WTC11 (cell line): ENCODE measurements at regions not wholly inside any gene's neighbourhood (a gene's known extent, or its start where the extent isn't known, plus 50 kb on each side); places are given as distances from the start of the nearest gene placed in this dataset.

Experiments used
- ATF1 ChIP-seq: sonication (generic); formaldehyde crosslinking; IDR thresholded peaks from 2 replicates; pipeline ENCODE4 v1.8.1; 2023; ENCODE audit warnings: mild to moderate bottlenecking, moderate library complexity, missing genetic modification reagents
- CREB1 ChIP-seq: sonication (generic); formaldehyde crosslinking; IDR thresholded peaks from 2 replicates; pipeline ENCODE4 v1.8.0; 2023; ENCODE audit warnings: mild to moderate bottlenecking, missing genetic modification reagents
- IRF2 ChIP-seq: sonication (generic); formaldehyde crosslinking; IDR thresholded peaks from 2 replicates; pipeline ENCODE4 v1.8.0; 2022; ENCODE audit warnings: low read depth, missing genetic modification reagents, borderline replicate concordance
- JUN ChIP-seq: sonication (generic); formaldehyde crosslinking; IDR thresholded peaks from 2 replicates; pipeline ENCODE4 v1.8.0; 2023; ENCODE audit warnings: mild to moderate bottlenecking, missing genetic modification reagents
- ZNF138 ChIP-seq: sonication (generic); formaldehyde crosslinking; conservative IDR thresholded peaks from 2 replicates; pipeline ENCODE4 v1.8.1; 2022; ENCODE audit warnings: mild to moderate bottlenecking, moderate library complexity, missing genetic modification reagents
- TF ChIP-seq, protein P1 (sequence below): fragments of 200-600 bp; IDR thresholded peaks from 2 replicates; pipeline ENCODE4 v1.8.0; 2022; ENCODE audit warnings: antibody characterized with exemption
- TF ChIP-seq, protein P2 (sequence below): sonication (generic); formaldehyde crosslinking; IDR thresholded peaks from 2 replicates; pipeline ENCODE4 v1.8.1; 2022; ENCODE audit warnings: mild to moderate bottlenecking, missing genetic modification reagents, moderate library complexity, borderline replicate concordance
- TF ChIP-seq, protein P3 (sequence below): fragments of 250-450 bp; sonication (Bioruptor Pico); IDR thresholded peaks from 2 replicates; pipeline ENCODE4 v2.1.2; 2022; ENCODE audit warnings: mild to moderate bottlenecking, moderate library complexity
- TF ChIP-seq, protein P4 (sequence below): sonication (generic); formaldehyde crosslinking; IDR thresholded peaks from 2 replicates; pipeline ENCODE4 v1.8.1; 2022; ENCODE audit warnings: low read depth, missing genetic modification reagents, borderline replicate concordance
- TF ChIP-seq, protein P5 (sequence below): sonication (generic); formaldehyde crosslinking; IDR thresholded peaks from 2 replicates; pipeline ENCODE4 v1.8.1; 2023; ENCODE audit warnings: mild to moderate bottlenecking, missing genetic modification reagents, moderate library complexity

DNA sequence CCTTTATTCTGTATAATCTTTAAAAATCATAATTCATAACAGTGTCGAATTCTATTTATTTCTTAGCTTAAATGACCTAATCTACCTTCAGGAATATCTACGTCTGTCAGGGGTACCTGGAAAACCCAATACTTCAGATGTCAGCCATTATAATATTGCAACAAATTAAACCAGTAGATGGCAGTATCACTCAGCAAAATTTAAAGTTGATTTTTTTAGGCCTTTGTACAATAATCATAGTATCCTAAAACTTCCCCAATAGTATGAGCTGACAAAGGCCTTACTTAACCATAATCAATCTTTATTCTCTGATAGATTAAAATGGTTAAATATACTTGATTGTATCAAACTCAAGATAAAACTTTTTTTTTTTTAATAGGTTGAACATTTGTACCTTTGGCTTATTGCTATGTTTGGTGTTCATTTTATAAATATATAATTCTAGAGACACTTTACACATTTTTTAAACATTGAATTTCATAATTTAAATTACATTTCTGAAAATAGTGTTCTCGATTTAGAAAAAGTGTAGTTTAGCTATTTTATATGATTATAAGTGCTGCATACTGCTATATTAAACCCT, 830.2 kb upstream of the SPRY2 start:
- TF ChIP-seq, protein P1, sequence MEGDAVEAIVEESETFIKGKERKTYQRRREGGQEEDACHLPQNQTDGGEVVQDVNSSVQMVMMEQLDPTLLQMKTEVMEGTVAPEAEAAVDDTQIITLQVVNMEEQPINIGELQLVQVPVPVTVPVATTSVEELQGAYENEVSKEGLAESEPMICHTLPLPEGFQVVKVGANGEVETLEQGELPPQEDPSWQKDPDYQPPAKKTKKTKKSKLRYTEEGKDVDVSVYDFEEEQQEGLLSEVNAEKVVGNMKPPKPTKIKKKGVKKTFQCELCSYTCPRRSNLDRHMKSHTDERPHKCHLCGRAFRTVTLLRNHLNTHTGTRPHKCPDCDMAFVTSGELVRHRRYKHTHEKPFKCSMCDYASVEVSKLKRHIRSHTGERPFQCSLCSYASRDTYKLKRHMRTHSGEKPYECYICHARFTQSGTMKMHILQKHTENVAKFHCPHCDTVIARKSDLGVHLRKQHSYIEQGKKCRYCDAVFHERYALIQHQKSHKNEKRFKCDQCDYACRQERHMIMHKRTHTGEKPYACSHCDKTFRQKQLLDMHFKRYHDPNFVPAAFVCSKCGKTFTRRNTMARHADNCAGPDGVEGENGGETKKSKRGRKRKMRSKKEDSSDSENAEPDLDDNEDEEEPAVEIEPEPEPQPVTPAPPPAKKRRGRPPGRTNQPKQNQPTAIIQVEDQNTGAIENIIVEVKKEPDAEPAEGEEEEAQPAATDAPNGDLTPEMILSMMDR: peak; percentile 32; the same call in 1 of the 2 replicates
- TF ChIP-seq, protein P2, sequence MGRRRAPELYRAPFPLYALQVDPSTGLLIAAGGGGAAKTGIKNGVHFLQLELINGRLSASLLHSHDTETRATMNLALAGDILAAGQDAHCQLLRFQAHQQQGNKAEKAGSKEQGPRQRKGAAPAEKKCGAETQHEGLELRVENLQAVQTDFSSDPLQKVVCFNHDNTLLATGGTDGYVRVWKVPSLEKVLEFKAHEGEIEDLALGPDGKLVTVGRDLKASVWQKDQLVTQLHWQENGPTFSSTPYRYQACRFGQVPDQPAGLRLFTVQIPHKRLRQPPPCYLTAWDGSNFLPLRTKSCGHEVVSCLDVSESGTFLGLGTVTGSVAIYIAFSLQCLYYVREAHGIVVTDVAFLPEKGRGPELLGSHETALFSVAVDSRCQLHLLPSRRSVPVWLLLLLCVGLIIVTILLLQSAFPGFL: no peak
- no peak for TF ChIP-seq ATF1 (CRISPR knock-in tag)
- TF ChIP-seq ZNF138: no peak
- no peak for TF ChIP-seq JUN
- TF ChIP-seq IRF2 (CRISPR knock-in tag): no peak
- TF ChIP-seq, protein P3, sequence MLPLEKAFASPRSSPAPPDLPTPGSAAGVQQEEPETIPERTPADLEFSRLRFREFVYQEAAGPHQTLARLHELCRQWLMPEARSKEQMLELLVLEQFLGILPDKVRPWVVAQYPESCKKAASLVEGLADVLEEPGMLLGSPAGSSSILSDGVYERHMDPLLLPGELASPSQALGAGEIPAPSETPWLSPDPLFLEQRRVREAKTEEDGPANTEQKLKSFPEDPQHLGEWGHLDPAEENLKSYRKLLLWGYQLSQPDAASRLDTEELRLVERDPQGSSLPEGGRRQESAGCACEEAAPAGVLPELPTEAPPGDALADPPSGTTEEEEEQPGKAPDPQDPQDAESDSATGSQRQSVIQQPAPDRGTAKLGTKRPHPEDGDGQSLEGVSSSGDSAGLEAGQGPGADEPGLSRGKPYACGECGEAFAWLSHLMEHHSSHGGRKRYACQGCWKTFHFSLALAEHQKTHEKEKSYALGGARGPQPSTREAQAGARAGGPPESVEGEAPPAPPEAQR (CRISPR knock-in tag): no peak
- TF ChIP-seq, protein P4, sequence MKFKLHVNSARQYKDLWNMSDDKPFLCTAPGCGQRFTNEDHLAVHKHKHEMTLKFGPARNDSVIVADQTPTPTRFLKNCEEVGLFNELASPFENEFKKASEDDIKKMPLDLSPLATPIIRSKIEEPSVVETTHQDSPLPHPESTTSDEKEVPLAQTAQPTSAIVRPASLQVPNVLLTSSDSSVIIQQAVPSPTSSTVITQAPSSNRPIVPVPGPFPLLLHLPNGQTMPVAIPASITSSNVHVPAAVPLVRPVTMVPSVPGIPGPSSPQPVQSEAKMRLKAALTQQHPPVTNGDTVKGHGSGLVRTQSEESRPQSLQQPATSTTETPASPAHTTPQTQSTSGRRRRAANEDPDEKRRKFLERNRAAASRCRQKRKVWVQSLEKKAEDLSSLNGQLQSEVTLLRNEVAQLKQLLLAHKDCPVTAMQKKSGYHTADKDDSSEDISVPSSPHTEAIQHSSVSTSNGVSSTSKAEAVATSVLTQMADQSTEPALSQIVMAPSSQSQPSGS (CRISPR knock-in tag): no peak
- TF ChIP-seq, protein P5, sequence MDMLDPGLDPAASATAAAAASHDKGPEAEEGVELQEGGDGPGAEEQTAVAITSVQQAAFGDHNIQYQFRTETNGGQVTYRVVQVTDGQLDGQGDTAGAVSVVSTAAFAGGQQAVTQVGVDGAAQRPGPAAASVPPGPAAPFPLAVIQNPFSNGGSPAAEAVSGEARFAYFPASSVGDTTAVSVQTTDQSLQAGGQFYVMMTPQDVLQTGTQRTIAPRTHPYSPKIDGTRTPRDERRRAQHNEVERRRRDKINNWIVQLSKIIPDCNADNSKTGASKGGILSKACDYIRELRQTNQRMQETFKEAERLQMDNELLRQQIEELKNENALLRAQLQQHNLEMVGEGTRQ (CRISPR knock-in tag): no peak
- TF ChIP-seq CREB1 (CRISPR knock-in tag): no peak
